ENCODE measurements at regions not wholly inside any gene's neighbourhood (a gene's known extent, or its start where the extent isn't known, plus 50 kb on each side); places are given as distances from the start of the nearest gene placed in this dataset.
"Not testable (repeated sequence)": the region's sequence is repeated elsewhere in the genome, so short reads cannot be mapped to it uniquely, and the experiment has no call there.

GRCh38 chr14:38001501-38001900 is 206.2 kb upstream of the SSTR1 start:
- no peak for DNase-seq

GRCh38 chr14:38003746-38004609 is 203.7 kb upstream of the SSTR1 start:
- no peak for DNase-seq

- no peak for DNase-seq
These were observed 203.2 kb upstream of the SSTR1 start for GRCh38 chr14:38004610-38004879.

- not testable (repeated sequence) for DNase-seq
These were observed 196.5 kb upstream of the SSTR1 start for GRCh38 chr14:38011156-38011555.

- DNase-seq, result no peak
These were observed 195.6 kb upstream of the SSTR1 start for GRCh38 chr14:38012056-38012455.

GRCh38 chr14:38016497-38016896 is 191.2 kb upstream of the SSTR1 start:
- no peak for DNase-seq

GRCh38 chr14:38021861-38022260 is 185.8 kb upstream of the SSTR1 start:
- no peak for DNase-seq

GRCh38 chr14:38022775-38023174 is 184.9 kb upstream of the SSTR1 start:
- no peak for DNase-seq

- DNase-seq, result no peak
These were observed 169.5 kb upstream of the SSTR1 start for GRCh38 chr14:38038171-38038570.

- no peak for DNase-seq
These were observed 168.7 kb upstream of the SSTR1 start for GRCh38 chr14:38038986-38039385.

- no peak for DNase-seq
These were observed 168.2 kb upstream of the SSTR1 start for GRCh38 chr14:38039496-38039895.

- no peak for DNase-seq
These were observed 167.3 kb upstream of the SSTR1 start for GRCh38 chr14:38040411-38040810.

GRCh38 chr14:38042322-38042721 is 165.4 kb upstream of the SSTR1 start:
- no peak for DNase-seq

GRCh38 chr14:38044710-38045109 is 163.0 kb upstream of the SSTR1 start:
- no peak for DNase-seq

- no peak for DNase-seq
These were observed 162.2 kb upstream of the SSTR1 start for GRCh38 chr14:38045461-38045860.

- DNase-seq, result no peak
These were observed 161.5 kb upstream of the SSTR1 start for GRCh38 chr14:38046160-38046559.

GRCh38 chr14:38047195-38047902 is 160.4 kb upstream of the SSTR1 start:
- no peak for DNase-seq

- no peak for DNase-seq
These were observed 154.0 kb upstream of the SSTR1 start for GRCh38 chr14:38053666-38054065.

- DNase-seq, result peak; percentile 12
These were observed 151.4 kb upstream of the SSTR1 start for GRCh38 chr14:38056270-38056669.

GRCh38 chr14:38062223-38062622 is 145.5 kb upstream of the SSTR1 start:
- DNase-seq, result not testable (repeated sequence)

GRCh38 chr14:38063711-38064320 is 143.9 kb upstream of the SSTR1 start:
- DNase-seq, result no peak

GRCh38 chr14:38065106-38065762 is 142.5 kb upstream of the SSTR1 start:
- peak; percentile 43 for DNase-seq

- no peak for DNase-seq
These were observed 137.6 kb upstream of the SSTR1 start for GRCh38 chr14:38070061-38070588.
